H9 (cell line): ENCODE measurements at regions not wholly inside any gene's neighbourhood (a gene's known extent, or its start where the extent isn't known, plus 50 kb on each side); places are given as distances from the start of the nearest gene placed in this dataset.

Experiments
- DNase-seq: peaks from one replicate; pipeline ENCODE4 v3.0.0-alpha.2; 2017
- H2AFZ ChIP-seq: one replicate; pipeline ENCODE4 v1.6.1; 2013; ENCODE audit warnings: mild to moderate bottlenecking, low read length, control low read depth, moderate library complexity
- H2AK5ac ChIP-seq: 2 replicates; pipeline ENCODE4 v1.6.1; 2013; ENCODE audit warnings: low read length, control low read depth, mixed read lengths; ENCODE audit not compliant: insufficient read length
- H2BK120ac ChIP-seq: one replicate; pipeline ENCODE4 v1.6.1; 2013; ENCODE audit warnings: low read depth, mild to moderate bottlenecking, low read length, control low read depth, inconsistent platforms; ENCODE audit not compliant: poor library complexity, severe bottlenecking
- H2BK12ac ChIP-seq: 2 replicates; pipeline ENCODE4 v1.6.1; 2013; ENCODE audit warnings: low read length, control low read depth, mixed read lengths, low read depth; ENCODE audit not compliant: insufficient read length
- H2BK15ac ChIP-seq: 2 replicates; pipeline ENCODE4 v1.6.1; 2013; ENCODE audit warnings: low read depth, low read length, control low read depth
- H2BK20ac ChIP-seq: one replicate; pipeline ENCODE4 v1.6.1; 2013; ENCODE audit warnings: low read depth, mild to moderate bottlenecking, low read length, control low read depth, inconsistent platforms; ENCODE audit not compliant: poor library complexity, severe bottlenecking
- H2BK5ac ChIP-seq: 2 replicates; pipeline ENCODE4 v1.6.1; 2013; ENCODE audit warnings: low read length, control low read depth, mixed read lengths; ENCODE audit not compliant: insufficient read length
- H3K14ac ChIP-seq: 2 replicates; pipeline ENCODE4 v1.6.1; 2013; ENCODE audit warnings: low read length, control low read depth; ENCODE audit not compliant: insufficient read depth
- H3K18ac ChIP-seq: 2 replicates; pipeline ENCODE4 v1.6.1; 2013; ENCODE audit warnings: low read depth, mild to moderate bottlenecking, mixed read lengths, low read length, control low read depth; ENCODE audit not compliant: insufficient read length
- H3K23ac ChIP-seq: 2 replicates; pipeline ENCODE4 v1.6.1; 2013; ENCODE audit warnings: low read length, control low read depth, mixed read lengths, low read depth; ENCODE audit not compliant: insufficient read length
- H3K23me2 ChIP-seq: 2 replicates; pipeline ENCODE4 v1.6.1; 2013; ENCODE audit warnings: low read depth, mild to moderate bottlenecking, mixed read lengths, low read length, control low read depth; ENCODE audit not compliant: insufficient read length, poor library complexity, severe bottlenecking
- H3K27ac ChIP-seq: 2 replicates; pipeline ENCODE4 v1.5.1; 2013; ENCODE audit warnings: low read length, control low read depth, mixed read lengths, low read depth; ENCODE audit not compliant: insufficient read length
- H3K27me3 ChIP-seq: 2 replicates; pipeline ENCODE4 v1.6.1; 2013; ENCODE audit warnings: low read length, control low read depth, inconsistent platforms; ENCODE audit not compliant: insufficient read depth
- H3K4ac ChIP-seq: 2 replicates; pipeline ENCODE4 v1.6.1; 2013; ENCODE audit warnings: low read depth, mild to moderate bottlenecking, control low read depth, inconsistent platforms, low read length, moderate library complexity
- H3K4me1 ChIP-seq: 2 replicates; pipeline ENCODE4 v1.6.1; 2013; ENCODE audit warnings: low read length, control low read depth, inconsistent platforms; ENCODE audit not compliant: insufficient read depth
- H3K4me2 ChIP-seq: 2 replicates; pipeline ENCODE4 v1.6.1; 2013; ENCODE audit warnings: low read length, control low read depth, mixed read lengths; ENCODE audit not compliant: insufficient read length, insufficient read depth
- H3K56ac ChIP-seq: 2 replicates; pipeline ENCODE4 v1.6.1; 2013; ENCODE audit warnings: low read depth, mild to moderate bottlenecking, mixed read lengths, low read length, control low read depth; ENCODE audit not compliant: insufficient read length
- H3K79me1 ChIP-seq: 2 replicates; pipeline ENCODE4 v1.6.1; 2013; ENCODE audit warnings: low read depth, mild to moderate bottlenecking, moderate library complexity, low read length, control low read depth, inconsistent platforms; ENCODE audit not compliant: insufficient read depth, poor library complexity, severe bottlenecking
- H3K79me2 ChIP-seq: 2 replicates; pipeline ENCODE4 v1.6.1; 2013; ENCODE audit warnings: low read length, control low read depth, inconsistent platforms; ENCODE audit not compliant: insufficient read depth
- H3K9ac ChIP-seq: 2 replicates; pipeline ENCODE4 v1.6.1; 2013; ENCODE audit warnings: low read length, control low read depth, mixed read lengths; ENCODE audit not compliant: insufficient read length; ENCODE audit errors: extremely low read depth
- H3K9me3 ChIP-seq: one replicate; pipeline ENCODE4 v1.6.1; 2013; ENCODE audit warnings: low read depth, low read length, inconsistent platforms; ENCODE audit not compliant: control insufficient read depth
- H3T11ph ChIP-seq: one replicate; pipeline ENCODE4 v1.6.1; 2013; ENCODE audit warnings: mild to moderate bottlenecking, low read length, control low read depth, inconsistent platforms
- H4K20me1 ChIP-seq: one replicate; pipeline ENCODE4 v1.6.1; 2013; ENCODE audit not compliant: control insufficient read depth, insufficient read length, insufficient read depth
- H4K5ac ChIP-seq: 2 replicates; pipeline ENCODE4 v1.6.1; 2013; ENCODE audit warnings: low read depth, mild to moderate bottlenecking, mixed read lengths, low read length, control low read depth; ENCODE audit not compliant: insufficient read length
- H4K8ac ChIP-seq: replicated peaks from 2 replicates; pipeline ENCODE4 v1.6.1; 2013; ENCODE audit warnings: low read length, control low read depth, mixed read lengths, low read depth; ENCODE audit not compliant: insufficient read length
- H4K91ac ChIP-seq: 2 replicates; pipeline ENCODE4 v1.6.1; 2013; ENCODE audit warnings: low read depth, mild to moderate bottlenecking, moderate library complexity, mixed read lengths, low read length, control low read depth; ENCODE audit not compliant: insufficient read length
- H3K27ac Mint-ChIP-seq, 3 experiments: 2 replicates in 2 of 3; 3 replicates in 1 of 3; pipeline ENCODE4 v1.8.0; 2020 to 2021; ENCODE audit warnings: mixed read lengths in 3 of 3, mild to moderate bottlenecking in 1 of 3, moderate library complexity in 1 of 3
- H3K27me3 Mint-ChIP-seq: 2 replicates; pipeline ENCODE4 v1.8.0; 2021; ENCODE audit warnings: low read depth, mild to moderate bottlenecking, moderate library complexity, mixed read lengths
- H3K36me3 Mint-ChIP-seq, 3 experiments: 2 replicates in 2 of 3; 3 replicates in 1 of 3; pipeline ENCODE4 v1.8.0; 2020 to 2021; ENCODE audit warnings: low read depth in 3 of 3, mixed read lengths in 3 of 3; ENCODE audit not compliant: insufficient read depth in 1 of 3
- H3K4me1 Mint-ChIP-seq, 2 experiments: 2 replicates each; pipeline ENCODE4 v1.8.0; 2020; ENCODE audit warnings: mixed read lengths in 2 of 2
- H3K4me3 Mint-ChIP-seq, 2 experiments: 2 replicates in 1 of 2; 3 replicates in 1 of 2; pipeline ENCODE4 v1.8.0; 2020 to 2021; ENCODE audit warnings: mild to moderate bottlenecking in 2 of 2, mixed read lengths in 2 of 2, moderate library complexity in 1 of 2
- H3K9me3 Mint-ChIP-seq, 2 experiments: 2 replicates in 1 of 2; 3 replicates in 1 of 2; pipeline ENCODE4 v1.8.0; 2020; ENCODE audit warnings: mild to moderate bottlenecking in 2 of 2, mixed read lengths in 2 of 2, moderate library complexity in 1 of 2
- WGBS: extraction: QIAGEN DNeasy Blood & Tissue Kit; methylation state at CpG from one replicate; pipeline ENCODE4 v1.1.7; 2013; ENCODE audit warnings: missing lambda C conversion rate, low lambda C conversion rate, mixed read lengths; ENCODE audit not compliant: insufficient read length; ENCODE audit errors: extremely low coverage; 5-methylcytosine and 5-hydroxymethylcytosine counted together
- TF ChIP-seq, protein P1 (sequence below): fragments of 200-600 bp; sonication (generic); conservative IDR thresholded peaks from 3 replicates; pipeline ENCODE4 v1.8.0; 2021; ENCODE audit warnings: antibody characterized with exemption, mild to moderate bottlenecking

DNA sequence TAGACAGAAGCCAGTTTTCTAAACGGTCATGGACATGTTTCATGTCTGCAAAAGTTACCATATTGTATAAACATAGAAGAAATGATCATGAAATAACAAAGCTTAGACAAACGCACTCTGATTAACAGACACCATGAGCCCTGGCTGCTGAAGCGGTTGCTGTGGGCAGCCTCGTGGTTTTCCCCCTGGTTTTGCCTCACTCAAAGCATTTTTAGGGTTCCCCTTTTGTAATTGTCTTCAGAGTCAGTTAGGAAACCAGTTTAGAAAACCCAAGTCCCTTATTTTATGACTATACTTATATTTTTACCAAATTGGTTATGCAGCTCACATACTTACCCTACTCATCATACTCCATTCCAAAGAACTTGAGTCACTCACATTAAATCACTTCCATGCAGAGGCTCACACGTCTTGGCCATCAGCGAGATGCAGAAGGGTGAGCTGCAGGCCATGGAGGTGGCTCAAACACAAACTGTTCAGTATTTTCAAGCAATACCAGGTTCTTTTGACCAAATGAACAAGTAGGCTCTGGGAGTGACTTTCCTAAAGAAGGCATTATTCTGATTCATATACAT, 105.6 kb upstream of the SALL3 start:
- Mint-ChIP-seq H3K4me3 (no peak overlapping the region), H3K36me3 (no peaks in the 10 kb centered on the region; a peak in 1 of 7 replicates), H3K9me3 (no peaks in the 10 kb centered on the region), H3K27me3 (peaks cover 2% of the 10 kb centered on the region), H3K27ac (no peak overlapping the region), H3K4me1 (peaks cover 9 to 18% of the 10 kb centered on the region in 2 experiments)
- no peak overlapping the region for H2BK5ac ChIP-seq
- no peak overlapping the region for H2BK15ac ChIP-seq
- no peaks in the 10 kb centered on the region for H3K79me2 ChIP-seq
- no peaks in the 10 kb centered on the region for H3K79me1 ChIP-seq
- no peak overlapping the region for H3K9ac ChIP-seq
- H4K20me1 ChIP-seq: no peaks in the 10 kb centered on the region
- H3K27me3 ChIP-seq: no peaks in the 10 kb centered on the region
- no peak overlapping the region for H3K14ac ChIP-seq
- H3K56ac ChIP-seq: no peak overlapping the region
- H2BK20ac ChIP-seq: no peak overlapping the region
- H3T11ph ChIP-seq: no peak overlapping the region
- no peak overlapping the region for H3K23ac ChIP-seq
- no peak overlapping the region for H4K91ac ChIP-seq
- no peak for DNase-seq
- no peaks in the 10 kb centered on the region for H3K9me3 ChIP-seq
- no peak overlapping the region for H2BK12ac ChIP-seq
- no peak overlapping the region for H2BK120ac ChIP-seq
- no peak overlapping the region for H3K27ac ChIP-seq
- no peak overlapping the region for H3K18ac ChIP-seq
- no peak overlapping the region for H3K4me2 ChIP-seq
- no peak overlapping the region for H2AK5ac ChIP-seq
- no peak overlapping the region for H2AFZ ChIP-seq
- peaks cover 8% of the 10 kb centered on the region; the same call in 1 of the 2 replicates for H3K4me1 ChIP-seq
- H4K8ac ChIP-seq: no peak overlapping the region
- TF ChIP-seq, protein P1, sequence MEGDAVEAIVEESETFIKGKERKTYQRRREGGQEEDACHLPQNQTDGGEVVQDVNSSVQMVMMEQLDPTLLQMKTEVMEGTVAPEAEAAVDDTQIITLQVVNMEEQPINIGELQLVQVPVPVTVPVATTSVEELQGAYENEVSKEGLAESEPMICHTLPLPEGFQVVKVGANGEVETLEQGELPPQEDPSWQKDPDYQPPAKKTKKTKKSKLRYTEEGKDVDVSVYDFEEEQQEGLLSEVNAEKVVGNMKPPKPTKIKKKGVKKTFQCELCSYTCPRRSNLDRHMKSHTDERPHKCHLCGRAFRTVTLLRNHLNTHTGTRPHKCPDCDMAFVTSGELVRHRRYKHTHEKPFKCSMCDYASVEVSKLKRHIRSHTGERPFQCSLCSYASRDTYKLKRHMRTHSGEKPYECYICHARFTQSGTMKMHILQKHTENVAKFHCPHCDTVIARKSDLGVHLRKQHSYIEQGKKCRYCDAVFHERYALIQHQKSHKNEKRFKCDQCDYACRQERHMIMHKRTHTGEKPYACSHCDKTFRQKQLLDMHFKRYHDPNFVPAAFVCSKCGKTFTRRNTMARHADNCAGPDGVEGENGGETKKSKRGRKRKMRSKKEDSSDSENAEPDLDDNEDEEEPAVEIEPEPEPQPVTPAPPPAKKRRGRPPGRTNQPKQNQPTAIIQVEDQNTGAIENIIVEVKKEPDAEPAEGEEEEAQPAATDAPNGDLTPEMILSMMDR: no peak
- no peak overlapping the region for H3K4ac ChIP-seq
- no CpG with 5 or more reads among the region's 6 CpGs for WGBS
- H4K5ac ChIP-seq: no peak overlapping the region
- no peaks in the 10 kb centered on the region for H3K23me2 ChIP-seq
